DOHH2 (cell line): ENCODE measurements at regions not wholly inside any gene's neighbourhood (a gene's known extent, or its start where the extent isn't known, plus 50 kb on each side); places are given as distances from the start of the nearest gene placed in this dataset.
"Not testable (repeated sequence)": the region's sequence is repeated elsewhere in the genome, so short reads cannot be mapped to it uniquely, and the experiment has no call there.

ENCODE experiments used
- EZH2phosphoT487 ChIP-seq: fragments of 200-600 bp; sonication (generic); IDR thresholded peaks from 2 replicates; pipeline ENCODE4 v1.6.1; 2017; ENCODE audit warnings: borderline replicate concordance, mild to moderate bottlenecking, antibody characterized with exemption, low read length, moderate library complexity, mixed read lengths
- TF ChIP-seq, protein P1 (sequence below): fragments of 200-600 bp; sonication (generic); IDR thresholded peaks from one replicate; pipeline ENCODE4 v1.5.1; 2014; ENCODE audit warnings: antibody characterized with exemption, mild to moderate bottlenecking, low read depth, low read length; ENCODE audit not compliant: poor library complexity, severe bottlenecking

DNA sequence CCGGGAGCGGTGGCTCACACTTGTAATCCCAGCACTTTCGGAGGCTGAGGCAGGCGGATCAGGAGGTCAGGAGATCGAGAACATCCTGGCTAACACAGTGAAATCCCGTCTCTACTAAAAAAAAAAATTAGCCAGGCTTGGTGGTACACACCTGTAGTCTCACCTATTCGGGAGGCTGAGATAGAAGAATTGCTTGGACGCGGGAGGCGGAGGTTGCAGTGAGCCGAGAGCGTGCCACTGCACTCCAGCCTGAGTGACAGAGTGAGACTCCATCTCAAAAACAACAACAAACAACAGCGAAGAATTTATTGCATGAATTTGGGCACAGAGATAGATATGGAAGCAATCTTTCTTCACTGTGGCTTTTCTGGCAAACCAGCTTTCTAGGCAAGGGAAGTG is 432.9 kb downstream of the STK39 start:
- TF ChIP-seq, protein P1, sequence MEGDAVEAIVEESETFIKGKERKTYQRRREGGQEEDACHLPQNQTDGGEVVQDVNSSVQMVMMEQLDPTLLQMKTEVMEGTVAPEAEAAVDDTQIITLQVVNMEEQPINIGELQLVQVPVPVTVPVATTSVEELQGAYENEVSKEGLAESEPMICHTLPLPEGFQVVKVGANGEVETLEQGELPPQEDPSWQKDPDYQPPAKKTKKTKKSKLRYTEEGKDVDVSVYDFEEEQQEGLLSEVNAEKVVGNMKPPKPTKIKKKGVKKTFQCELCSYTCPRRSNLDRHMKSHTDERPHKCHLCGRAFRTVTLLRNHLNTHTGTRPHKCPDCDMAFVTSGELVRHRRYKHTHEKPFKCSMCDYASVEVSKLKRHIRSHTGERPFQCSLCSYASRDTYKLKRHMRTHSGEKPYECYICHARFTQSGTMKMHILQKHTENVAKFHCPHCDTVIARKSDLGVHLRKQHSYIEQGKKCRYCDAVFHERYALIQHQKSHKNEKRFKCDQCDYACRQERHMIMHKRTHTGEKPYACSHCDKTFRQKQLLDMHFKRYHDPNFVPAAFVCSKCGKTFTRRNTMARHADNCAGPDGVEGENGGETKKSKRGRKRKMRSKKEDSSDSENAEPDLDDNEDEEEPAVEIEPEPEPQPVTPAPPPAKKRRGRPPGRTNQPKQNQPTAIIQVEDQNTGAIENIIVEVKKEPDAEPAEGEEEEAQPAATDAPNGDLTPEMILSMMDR, result not testable (repeated sequence)
- not testable (repeated sequence) for TF ChIP-seq EZH2phosphoT487
